Panc1 (cell line): ENCODE measurements at regions not wholly inside any gene's neighbourhood (a gene's known extent, or its start where the extent isn't known, plus 50 kb on each side); places are given as distances from the start of the nearest gene placed in this dataset.
"Not testable (repeated sequence)": the region's sequence is repeated elsewhere in the genome, so short reads cannot be mapped to it uniquely, and the experiment has no call there.

ENCODE experiments used
- ATAC-seq: fragments of 200-7000 bp; cut with Tn5 transposase; 2 replicates; pipeline ENCODE4 v1.9.1; 2020; ENCODE audit warnings: mild to moderate bottlenecking, moderate library complexity
- BruUV-seq: library from RNA; stranded (reverse); fragments of 400-500 nt; replicated peaks from 2 replicates; lab custom pipeline; 2021; lab: Mats Ljungman, UMichigan
- CTCF ChIA-PET: fragments of 300-600 bp; sonication (Branson Sonifier 250); formaldehyde crosslinking; loops from one replicate; lab custom pipeline; 2022; ENCODE audit warnings: antibody characterized with exemption; lab: Charles Lee
- POLR2A ChIA-PET: fragments of 300-600 bp; sonication (Branson Sonifier 250); formaldehyde crosslinking; loops from one replicate; lab custom pipeline; 2022; ENCODE audit warnings: antibody characterized with exemption; lab: Charles Lee
- DNase-seq: peaks from one replicate; pipeline ENCODE4 v3.0.0-alpha.2; 2010; ENCODE audit warnings: low read depth, low spot score
- H3K27ac ChIP-seq: 2 replicates; pipeline ENCODE4 v1.5.1; 2011; ENCODE audit warnings: mild to moderate bottlenecking, low read length, inconsistent platforms
- H3K27me3 ChIP-seq: fragments of 200-500 bp; sonication (Bioruptor generic); 2 replicates; pipeline ENCODE4 v1.6.0; 2014; ENCODE audit warnings: low read length, inconsistent platforms; ENCODE audit not compliant: control insufficient read depth, insufficient read depth
- H3K36me3 ChIP-seq: fragments of 200-500 bp; sonication (Bioruptor generic); 2 replicates; pipeline ENCODE4 v1.5.1; 2014; ENCODE audit warnings: inconsistent platforms, mild to moderate bottlenecking, low read length, moderate library complexity; ENCODE audit not compliant: control insufficient read depth, insufficient read depth
- H3K4me1 ChIP-seq: 2 replicates; pipeline ENCODE4 v1.5.1; 2011; ENCODE audit warnings: inconsistent platforms, mild to moderate bottlenecking, low read length, moderate library complexity; ENCODE audit not compliant: control insufficient read depth, insufficient read depth
- H3K4me3 ChIP-seq, 2 experiments: 2 replicates each; pipeline ENCODE4 v1.5.1; 2011 to 2012; ENCODE audit warnings: low read depth in 2 of 2, low read length in 2 of 2, mild to moderate bottlenecking in 2 of 2, inconsistent platforms in 1 of 2, moderate library complexity in 1 of 2
- H3K9me3 ChIP-seq: fragments of 200-500 bp; sonication (Bioruptor generic); 2 replicates; pipeline ENCODE4 v1.5.1; 2014; ENCODE audit warnings: low read depth, mild to moderate bottlenecking, inconsistent platforms, low read length, moderate library complexity; ENCODE audit not compliant: control insufficient read depth, insufficient read depth
- POLR2AphosphoS5 ChIP-seq: IDR thresholded peaks from 2 replicates; pipeline ENCODE4 v1.6.1; 2012; ENCODE audit warnings: mild to moderate bottlenecking, low read depth, low read length, moderate library complexity
- SIN3A ChIP-seq: IDR thresholded peaks from 2 replicates; pipeline ENCODE4 v1.6.1; 2012; ENCODE audit warnings: low read depth, mild to moderate bottlenecking, low read length, moderate library complexity, borderline replicate concordance; ENCODE audit not compliant: insufficient read depth
- TCF7L2 ChIP-seq: IDR thresholded peaks from 2 replicates; pipeline ENCODE4 v1.6.1; 2011; ENCODE audit warnings: mild to moderate bottlenecking, low read depth, low read length, inconsistent platforms
- in situ Hi-C: cut with HindIII; loops from 2 replicates; pipeline ENCODE4 v1.10.0; 2016; ENCODE audit warnings: low sequenced_read_pairs, low pct_unique_long_range_greater_than_20kb
- intact Hi-C: fragments of 100-400 bp; cut with micrococcal nuclease; formaldehyde crosslinking; loops from one replicate; pipeline ENCODE4 v1.10.0; 2022; ENCODE audit not compliant: unreplicated experiment
- TF ChIP-seq, protein P1 (sequence below): fragments of 450-650 bp; IDR thresholded peaks from 2 replicates; pipeline ENCODE4 v1.5.1; 2017; ENCODE audit warnings: mild to moderate bottlenecking
- TF ChIP-seq, protein P2 (sequence below), 2 experiments: IDR thresholded peaks; 2 replicates each; pipeline ENCODE4 v1.6.1; 2011 to 2012; ENCODE audit warnings: low read depth in 2 of 2, control low read depth in 1 of 2, low read length in 1 of 2, mild to moderate bottlenecking in 1 of 2, moderate library complexity in 1 of 2; ENCODE audit not compliant: insufficient read depth in 1 of 2

DNA sequence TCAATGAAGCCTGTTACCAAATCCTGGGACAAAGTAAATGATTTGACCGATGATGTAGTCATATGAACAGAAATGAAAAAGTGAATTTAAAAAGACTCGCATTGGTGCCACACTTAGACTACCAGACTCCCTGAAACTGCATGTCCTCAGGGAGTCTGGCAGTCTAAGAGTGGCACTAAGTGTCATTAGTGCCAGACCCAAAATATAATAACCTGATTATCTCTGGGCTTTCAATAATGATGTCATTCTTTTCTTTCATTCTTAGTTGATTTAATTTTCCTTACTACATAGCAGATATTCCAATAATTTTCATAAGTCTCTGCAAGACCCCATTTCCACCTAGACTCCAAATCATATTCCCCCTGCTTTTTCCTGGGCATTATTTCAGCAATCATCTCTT is 59.0 kb downstream of the OR2K2 start:
- intact Hi-C loops (no loop called here), in situ Hi-C loops (no loop called here)
- Histone ChIP-seq H3K4me1 (no peaks in the 10 kb centered on the region), H3K4me3 (no peak overlapping the region), H3K27ac (no peak overlapping the region), H3K36me3 (no peaks in the 10 kb centered on the region), H3K27me3 (no peaks in the 10 kb centered on the region), H3K9me3 (no peaks in the 10 kb centered on the region)
- DNase-seq: no peak
- TF ChIP-seq TCF7L2: no peak
- no peak for TF ChIP-seq POLR2AphosphoS5
- TF ChIP-seq, protein P1, sequence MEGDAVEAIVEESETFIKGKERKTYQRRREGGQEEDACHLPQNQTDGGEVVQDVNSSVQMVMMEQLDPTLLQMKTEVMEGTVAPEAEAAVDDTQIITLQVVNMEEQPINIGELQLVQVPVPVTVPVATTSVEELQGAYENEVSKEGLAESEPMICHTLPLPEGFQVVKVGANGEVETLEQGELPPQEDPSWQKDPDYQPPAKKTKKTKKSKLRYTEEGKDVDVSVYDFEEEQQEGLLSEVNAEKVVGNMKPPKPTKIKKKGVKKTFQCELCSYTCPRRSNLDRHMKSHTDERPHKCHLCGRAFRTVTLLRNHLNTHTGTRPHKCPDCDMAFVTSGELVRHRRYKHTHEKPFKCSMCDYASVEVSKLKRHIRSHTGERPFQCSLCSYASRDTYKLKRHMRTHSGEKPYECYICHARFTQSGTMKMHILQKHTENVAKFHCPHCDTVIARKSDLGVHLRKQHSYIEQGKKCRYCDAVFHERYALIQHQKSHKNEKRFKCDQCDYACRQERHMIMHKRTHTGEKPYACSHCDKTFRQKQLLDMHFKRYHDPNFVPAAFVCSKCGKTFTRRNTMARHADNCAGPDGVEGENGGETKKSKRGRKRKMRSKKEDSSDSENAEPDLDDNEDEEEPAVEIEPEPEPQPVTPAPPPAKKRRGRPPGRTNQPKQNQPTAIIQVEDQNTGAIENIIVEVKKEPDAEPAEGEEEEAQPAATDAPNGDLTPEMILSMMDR: no peak
- no TSS peak for BruUV-seq
- ChIA-PET CTCF (no interaction called here), POLR2A (no interaction called here)
- no peak for ATAC-seq

DNA sequence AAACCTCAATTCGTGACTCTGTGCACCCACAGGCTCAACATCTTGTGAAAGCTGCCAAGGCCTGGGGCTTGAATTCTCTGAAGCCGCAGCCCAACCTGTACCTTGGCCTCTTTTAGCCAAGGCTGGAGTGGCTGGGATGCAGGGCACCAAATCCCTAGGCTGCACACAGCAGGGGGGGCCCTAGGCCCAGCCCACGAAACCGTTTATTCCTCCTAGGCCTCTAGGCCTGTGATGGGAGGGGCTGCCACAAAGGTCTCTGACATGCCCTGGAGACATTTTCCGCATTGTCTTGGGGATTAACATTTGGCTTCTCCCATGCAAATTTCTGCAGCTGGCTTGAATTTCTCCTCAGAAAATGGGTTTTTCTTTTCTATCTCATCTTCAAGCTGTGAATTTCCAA is 64.0 kb downstream of the OR2K2 start:
- H3K9me3 ChIP-seq, H3K36me3 ChIP-seq, H3K27me3 ChIP-seq, in situ Hi-C loops, H3K4me3 ChIP-seq, CTCF ChIA-PET, POLR2A ChIA-PET, BruUV-seq, H3K27ac ChIP-seq, intact Hi-C loops, DNase-seq, ATAC-seq, H3K4me1 ChIP-seq: not testable (repeated sequence)

DNA sequence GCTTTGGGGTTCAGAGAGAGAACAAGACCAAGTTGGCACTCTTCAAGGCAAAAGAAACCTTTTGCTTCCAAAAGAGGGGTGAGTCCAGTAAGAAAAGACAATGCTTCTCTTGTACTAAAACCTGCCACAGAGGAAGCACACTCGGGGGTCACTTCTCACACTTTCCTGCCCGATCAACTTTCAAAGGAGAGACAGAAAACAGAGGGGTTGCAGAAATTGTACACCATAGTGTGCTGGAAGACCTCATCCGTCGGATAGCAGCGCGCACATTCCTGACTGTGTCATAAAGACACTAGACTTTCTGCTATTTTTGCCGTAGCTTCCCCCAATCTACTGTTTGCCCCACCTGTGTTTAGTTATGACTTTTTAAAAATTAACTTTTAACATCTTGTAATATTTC is 66.9 kb downstream of the OR2K2 start:
- in situ Hi-C loops: no loop called here
- Histone ChIP-seq H3K4me1 (no peaks in the 10 kb centered on the region), H3K27ac (no peak overlapping the region), H3K4me3 (no peak overlapping the region), H3K36me3 (no peaks in the 10 kb centered on the region), H3K27me3 (no peaks in the 10 kb centered on the region), H3K9me3 (no peaks in the 10 kb centered on the region)
- no TSS peak for BruUV-seq
- no peak for TF ChIP-seq TCF7L2
- TF ChIP-seq, protein P2, sequence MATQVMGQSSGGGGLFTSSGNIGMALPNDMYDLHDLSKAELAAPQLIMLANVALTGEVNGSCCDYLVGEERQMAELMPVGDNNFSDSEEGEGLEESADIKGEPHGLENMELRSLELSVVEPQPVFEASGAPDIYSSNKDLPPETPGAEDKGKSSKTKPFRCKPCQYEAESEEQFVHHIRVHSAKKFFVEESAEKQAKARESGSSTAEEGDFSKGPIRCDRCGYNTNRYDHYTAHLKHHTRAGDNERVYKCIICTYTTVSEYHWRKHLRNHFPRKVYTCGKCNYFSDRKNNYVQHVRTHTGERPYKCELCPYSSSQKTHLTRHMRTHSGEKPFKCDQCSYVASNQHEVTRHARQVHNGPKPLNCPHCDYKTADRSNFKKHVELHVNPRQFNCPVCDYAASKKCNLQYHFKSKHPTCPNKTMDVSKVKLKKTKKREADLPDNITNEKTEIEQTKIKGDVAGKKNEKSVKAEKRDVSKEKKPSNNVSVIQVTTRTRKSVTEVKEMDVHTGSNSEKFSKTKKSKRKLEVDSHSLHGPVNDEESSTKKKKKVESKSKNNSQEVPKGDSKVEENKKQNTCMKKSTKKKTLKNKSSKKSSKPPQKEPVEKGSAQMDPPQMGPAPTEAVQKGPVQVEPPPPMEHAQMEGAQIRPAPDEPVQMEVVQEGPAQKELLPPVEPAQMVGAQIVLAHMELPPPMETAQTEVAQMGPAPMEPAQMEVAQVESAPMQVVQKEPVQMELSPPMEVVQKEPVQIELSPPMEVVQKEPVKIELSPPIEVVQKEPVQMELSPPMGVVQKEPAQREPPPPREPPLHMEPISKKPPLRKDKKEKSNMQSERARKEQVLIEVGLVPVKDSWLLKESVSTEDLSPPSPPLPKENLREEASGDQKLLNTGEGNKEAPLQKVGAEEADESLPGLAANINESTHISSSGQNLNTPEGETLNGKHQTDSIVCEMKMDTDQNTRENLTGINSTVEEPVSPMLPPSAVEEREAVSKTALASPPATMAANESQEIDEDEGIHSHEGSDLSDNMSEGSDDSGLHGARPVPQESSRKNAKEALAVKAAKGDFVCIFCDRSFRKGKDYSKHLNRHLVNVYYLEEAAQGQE (IDR thresholded peaks at IDR 0.05; ENCODE audit: insufficient read depth in 1 of 2, low read depth in 2 of 2, low read length in 1 of 2): no peak
- no peak for TF ChIP-seq SIN3A
- TF ChIP-seq, protein P1: no peak
- TF ChIP-seq POLR2AphosphoS5: no peak
- POLR2A ChIA-PET: no interaction called here
- CTCF ChIA-PET: no interaction called here
- intact Hi-C loops: no loop called here
- DNase-seq: no peak
- no peak for ATAC-seq
